IMR-90 (cell line): ENCODE measurements at regions not wholly inside any gene's neighbourhood (a gene's known extent, or its start where the extent isn't known, plus 50 kb on each side); places are given as distances from the start of the nearest gene placed in this dataset.

Experiments used
- ATAC-seq: fragments of 200-7000 bp; cut with Tn5 transposase; 2 replicates; pipeline ENCODE4 v1.9.1; 2020; ENCODE audit warnings: low read depth, mild to moderate bottlenecking, moderate library complexity
- BruUV-seq: library from RNA; stranded (reverse); fragments of 400-500 nt; replicated peaks from 2 replicates; lab custom pipeline; 2021; lab: Mats Ljungman, UMichigan
- CTCF ChIA-PET: fragments of 300-600 bp; formaldehyde crosslinking; extraction: SDS; loops from one replicate; lab custom pipeline; 2021; ENCODE audit warnings: antibody characterized with exemption; lab: Yijun Ruan, JAX
- POLR2A ChIA-PET: fragments of 300-600 bp; sonication (Branson Sonifier 250); formaldehyde crosslinking; loops from one replicate; lab custom pipeline; 2022; ENCODE audit warnings: antibody characterized with exemption; ENCODE audit not compliant: unreplicated experiment; lab: Charles Lee
- DNase-seq: peaks from one replicate; pipeline ENCODE4 v3.0.0; 2013
- H2AFZ ChIP-seq: replicated peaks from 2 replicates; pipeline ENCODE3; 2013; ENCODE audit warnings: low read length, mild to moderate bottlenecking; ENCODE audit not compliant: poor library complexity
- H2AK5ac ChIP-seq: 2 replicates; pipeline ENCODE4 v1.6.1; 2013; ENCODE audit warnings: low read depth, low read length, inconsistent platforms
- H2AK9ac ChIP-seq: replicated peaks from 2 replicates; pipeline ENCODE3; 2013; ENCODE audit warnings: mild to moderate bottlenecking, low read depth, low read length, moderate library complexity; ENCODE audit not compliant: poor library complexity
- H2BK120ac ChIP-seq: 2 replicates; pipeline ENCODE4 v1.6.1; 2013; ENCODE audit warnings: low read depth, low read length, inconsistent platforms
- H2BK15ac ChIP-seq: 3 replicates; pipeline ENCODE4 v1.6.1; 2013; ENCODE audit warnings: low read depth, low read length, inconsistent platforms
- H2BK20ac ChIP-seq: 2 replicates; pipeline ENCODE4 v1.6.1; 2013; ENCODE audit warnings: low read depth, mild to moderate bottlenecking, inconsistent platforms, low read length, moderate library complexity
- H2BK5ac ChIP-seq: 2 replicates; pipeline ENCODE4 v1.6.1; 2013; ENCODE audit warnings: mild to moderate bottlenecking, low read depth, low read length, inconsistent platforms; ENCODE audit not compliant: poor library complexity, severe bottlenecking
- H3K14ac ChIP-seq: replicated peaks from 2 replicates; pipeline ENCODE4 v1.6.1; 2013; ENCODE audit warnings: low read depth, low read length, inconsistent platforms
- H3K18ac ChIP-seq: 2 replicates; pipeline ENCODE4 v1.6.1; 2013; ENCODE audit warnings: low read depth, low read length, control low read depth
- H3K23ac ChIP-seq: 2 replicates; pipeline ENCODE4 v1.6.1; 2013; ENCODE audit warnings: low read depth, low read length, inconsistent platforms
- H3K27ac ChIP-seq: 2 replicates; pipeline ENCODE4 v1.5.1; 2013; ENCODE audit warnings: mild to moderate bottlenecking, control low read depth, low read length; ENCODE audit not compliant: insufficient read depth
- H3K27me3 ChIP-seq: 2 replicates; pipeline ENCODE4 v1.6.1; 2013; ENCODE audit warnings: low read length; ENCODE audit not compliant: control insufficient read depth, insufficient read depth
- H3K36me3 ChIP-seq: 2 replicates; pipeline ENCODE4 v1.6.1; 2013; ENCODE audit warnings: low read length, mixed read lengths; ENCODE audit not compliant: control insufficient read depth, insufficient read depth
- H3K4ac ChIP-seq: 2 replicates; pipeline ENCODE4 v1.6.1; 2013; ENCODE audit warnings: low read depth, low read length, inconsistent platforms
- H3K4me1 ChIP-seq: 2 replicates; pipeline ENCODE4 v1.6.1; 2013; ENCODE audit warnings: low read length, mixed read lengths; ENCODE audit not compliant: control insufficient read depth, insufficient read depth
- H3K4me2 ChIP-seq: 2 replicates; pipeline ENCODE4 v1.6.1; 2013; ENCODE audit warnings: low read depth, mild to moderate bottlenecking, control low read depth, low read length, moderate library complexity
- H3K4me3 ChIP-seq: 2 replicates; pipeline ENCODE4 v1.5.1; 2013; ENCODE audit warnings: low read depth, mild to moderate bottlenecking, control low read depth, low read length, moderate library complexity; ENCODE audit not compliant: insufficient read depth
- H3K56ac ChIP-seq: 2 replicates; pipeline ENCODE4 v1.6.1; 2013; ENCODE audit warnings: low read length, inconsistent platforms; ENCODE audit not compliant: insufficient read depth; ENCODE audit errors: extremely low read depth
- H3K79me1 ChIP-seq, 2 experiments: 2 replicates each; pipeline ENCODE4 v1.6.1; 2013; ENCODE audit warnings: low read length in 2 of 2, inconsistent platforms in 1 of 2, low read depth in 1 of 2
- H3K9ac ChIP-seq: 2 replicates; pipeline ENCODE4 v1.6.1; 2013; ENCODE audit warnings: low read depth, low read length, control low read depth
- H3K9me1 ChIP-seq: 2 replicates; pipeline ENCODE4 v1.6.1; 2013; ENCODE audit warnings: low read length, inconsistent platforms; ENCODE audit not compliant: insufficient read depth
- H3K9me3 ChIP-seq: 2 replicates; pipeline ENCODE4 v1.6.1; 2013; ENCODE audit warnings: low read length; ENCODE audit not compliant: control insufficient read depth, insufficient read depth
- H4K20me1 ChIP-seq: 2 replicates; pipeline ENCODE4 v1.6.1; 2013; ENCODE audit warnings: low read length, inconsistent platforms; ENCODE audit not compliant: insufficient read depth
- H4K5ac ChIP-seq: 2 replicates; pipeline ENCODE4 v1.6.1; 2013; ENCODE audit warnings: mild to moderate bottlenecking, low read depth, low read length, control low read depth
- H4K8ac ChIP-seq, 2 experiments: 2 replicates each; pipeline ENCODE4 v1.6.1; 2013; ENCODE audit warnings: low read depth in 2 of 2, low read length in 2 of 2, control low read depth in 1 of 2, inconsistent platforms in 1 of 2
- H4K91ac ChIP-seq: 2 replicates; pipeline ENCODE4 v1.6.1; 2013; ENCODE audit warnings: low read depth, low read length, inconsistent platforms; ENCODE audit not compliant: insufficient read depth
- BHLHE40 ChIP-seq: fragments of 150-350 bp; IDR thresholded peaks from 2 replicates; pipeline ENCODE4 v1.6.1; 2016; ENCODE audit warnings: mild to moderate bottlenecking, low read depth, low read length
- CEBPB ChIP-seq: IDR thresholded peaks from 2 replicates; pipeline ENCODE4 v1.6.1; 2012; ENCODE audit warnings: low read depth, low read length, improper control_type of control experiment
- CHD1 ChIP-seq: IDR thresholded peaks from 2 replicates; pipeline ENCODE4 v1.6.1; 2012; ENCODE audit warnings: low read depth, low read length, improper control_type of control experiment
- FOS ChIP-seq: fragments of 150-350 bp; IDR thresholded peaks from 2 replicates; pipeline ENCODE4 v1.6.1; 2016; ENCODE audit warnings: low read depth, low read length
- MAFK ChIP-seq: IDR thresholded peaks from 2 replicates; pipeline ENCODE4 v1.6.1; 2012; ENCODE audit warnings: low read depth, low read length, improper control_type of control experiment
- MAZ ChIP-seq: IDR thresholded peaks from 2 replicates; pipeline ENCODE4 v1.6.1; 2012; ENCODE audit warnings: low read depth, mild to moderate bottlenecking, low read length, improper control_type of control experiment, moderate library complexity, borderline replicate concordance
- MXI1 ChIP-seq: IDR thresholded peaks from 2 replicates; pipeline ENCODE4 v1.6.1; 2012; ENCODE audit warnings: low read depth, mild to moderate bottlenecking, low read length, moderate library complexity, borderline replicate concordance
- NFE2L2 ChIP-seq: fragments of 150-350 bp; IDR thresholded peaks from 2 replicates; pipeline ENCODE4 v1.6.1; 2016; ENCODE audit warnings: low read depth, mild to moderate bottlenecking, low read length
- POLR2A ChIP-seq: IDR thresholded peaks from 2 replicates; pipeline ENCODE4 v1.6.1; 2012; ENCODE audit warnings: mild to moderate bottlenecking, low read depth, low read length
- RAD21 ChIP-seq: IDR thresholded peaks from 2 replicates; pipeline ENCODE4 v1.6.1; 2012; ENCODE audit warnings: low read length, improper control_type of control experiment
- RCOR1 ChIP-seq: IDR thresholded peaks from 2 replicates; pipeline ENCODE4 v1.6.1; 2012; ENCODE audit warnings: mild to moderate bottlenecking, low read length, improper control_type of control experiment; ENCODE audit not compliant: insufficient replicate concordance
- RFX5 ChIP-seq: IDR thresholded peaks from 2 replicates; pipeline ENCODE4 v1.8.0; 2012; ENCODE audit warnings: low read depth, mild to moderate bottlenecking, low read length, moderate library complexity
- SMC3 ChIP-seq: fragments of 150-350 bp; IDR thresholded peaks from 2 replicates; pipeline ENCODE4 v1.6.1; 2016; ENCODE audit warnings: low read depth, mild to moderate bottlenecking, antibody characterized with exemption, low read length, moderate library complexity
- WGBS, 2 experiments: methylation state at CpG; one replicate each; pipeline versions ENCODE4 v1.1.5 to v1.1.7; 2013; ENCODE audit warnings: missing lambda C conversion rate in 2 of 2; ENCODE audit not compliant: insufficient read length in 1 of 2; ENCODE audit errors: extremely low coverage in 2 of 2; 5-methylcytosine and 5-hydroxymethylcytosine counted together
- dilution Hi-C: fragments of 300-500 bp; cut with HindIII; formaldehyde crosslinking; loops from one replicate; pipeline ENCODE4 v1.14.3; 2018; ENCODE audit warnings: low sequenced_read_pairs; ENCODE audit not compliant: unreplicated experiment
- in situ Hi-C: fragments of 300-500 bp; cut with MboI; formaldehyde crosslinking; loops from 3 replicates; pipeline ENCODE4 v1.14.3; 2019; ENCODE audit warnings: low sequenced_read_pairs, inconsistent platforms, mixed read lengths
- intact Hi-C: fragments of 100-400 bp; cut with micrococcal nuclease; formaldehyde crosslinking; loops from 2 replicates; pipeline ENCODE4 v1.10.0; 2022
- TF ChIP-seq, protein P1 (sequence below): fragments of 150-350 bp; IDR thresholded peaks from 2 replicates; pipeline ENCODE4 v1.6.1; 2016; ENCODE audit warnings: low read depth, mild to moderate bottlenecking, low read length, moderate library complexity, borderline replicate concordance
- TF ChIP-seq, protein P2 (sequence below): fragments of 150-350 bp; IDR thresholded peaks from 2 replicates; pipeline ENCODE4 v1.6.1; 2017; ENCODE audit warnings: mild to moderate bottlenecking, antibody characterized with exemption, low read length, low read depth
- TF ChIP-seq, protein P3 (sequence below): conservative IDR thresholded peaks from 2 replicates; pipeline ENCODE4 v1.5.1; 2012; ENCODE audit warnings: mild to moderate bottlenecking, low read depth, low read length, improper control_type of control experiment

DNA sequence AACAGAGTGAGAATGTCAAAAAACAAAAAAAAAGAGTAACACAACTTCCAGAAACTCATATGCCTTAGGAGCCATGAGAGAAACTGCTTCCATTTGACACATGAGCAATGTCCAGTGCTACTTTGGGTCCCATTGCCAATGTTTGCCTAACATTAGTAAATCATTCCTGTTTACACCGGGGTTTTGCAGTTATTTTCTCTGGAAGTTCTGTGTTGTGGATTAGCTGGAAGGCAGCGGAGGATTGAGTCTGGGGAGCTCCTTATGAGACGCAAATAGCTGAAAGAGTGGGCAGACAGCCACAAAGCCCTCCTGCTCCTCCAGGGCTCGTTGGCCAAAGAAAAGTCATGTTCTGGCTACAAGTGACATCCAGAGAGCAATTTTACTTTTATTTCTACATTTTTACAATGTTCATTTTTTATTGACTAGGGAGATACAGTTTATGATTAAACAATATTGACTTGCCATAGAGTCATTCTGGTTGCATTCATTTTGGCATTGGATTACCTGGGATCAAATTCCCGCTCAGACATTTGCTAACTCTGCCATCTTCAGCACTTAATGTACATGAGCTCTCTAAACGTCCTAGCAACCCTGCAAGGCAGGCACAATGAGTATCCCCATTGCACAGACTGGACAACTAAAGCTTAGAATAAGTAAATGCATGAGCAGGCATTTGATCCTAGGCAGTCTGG is 66.4 kb upstream of the GALNT2 start:
- Histone ChIP-seq H3K4me2 (no peak overlapping the region), H3K14ac (no peak overlapping the region), H4K20me1 (no peaks in the 10 kb centered on the region), H4K5ac (no peak overlapping the region), H3K56ac (no peak overlapping the region), H2AK9ac (no peak overlapping the region), H3K79me1 (no peaks in the 10 kb centered on the region), H3K18ac (no peak overlapping the region), H3K9me3 (no peaks in the 10 kb centered on the region), H3K4me3 (no peak overlapping the region), H2BK15ac (no peak overlapping the region), H3K4ac (no peak overlapping the region), H2AK5ac (no peak overlapping the region), H2BK20ac (no peak overlapping the region), H4K8ac (no peak overlapping the region), H3K27me3 (peaks cover 8% of the 10 kb centered on the region; the same call in 1 of the 2 replicates), H3K9ac (no peak overlapping the region), H3K9me1 (no peaks in the 10 kb centered on the region), H2BK120ac (no peak overlapping the region), H2BK5ac (no peak overlapping the region), H3K4me1 (no peaks in the 10 kb centered on the region), H2AFZ (no peak overlapping the region), H3K27ac (no peak overlapping the region), H4K91ac (no peak overlapping the region), H3K36me3 (no peaks in the 10 kb centered on the region), H3K23ac (no peak overlapping the region)
- no peak for TF ChIP-seq FOS
- TF ChIP-seq RCOR1 = no peak
- no peak for TF ChIP-seq RFX5
- no peak for TF ChIP-seq RAD21
- no peak for TF ChIP-seq MAZ
- TF ChIP-seq BHLHE40 = no peak
- no peak for TF ChIP-seq MAFK
- TF ChIP-seq CEBPB = no peak
- no peak for TF ChIP-seq SMC3
- no peak for TF ChIP-seq CHD1
- TF ChIP-seq, protein P1, sequence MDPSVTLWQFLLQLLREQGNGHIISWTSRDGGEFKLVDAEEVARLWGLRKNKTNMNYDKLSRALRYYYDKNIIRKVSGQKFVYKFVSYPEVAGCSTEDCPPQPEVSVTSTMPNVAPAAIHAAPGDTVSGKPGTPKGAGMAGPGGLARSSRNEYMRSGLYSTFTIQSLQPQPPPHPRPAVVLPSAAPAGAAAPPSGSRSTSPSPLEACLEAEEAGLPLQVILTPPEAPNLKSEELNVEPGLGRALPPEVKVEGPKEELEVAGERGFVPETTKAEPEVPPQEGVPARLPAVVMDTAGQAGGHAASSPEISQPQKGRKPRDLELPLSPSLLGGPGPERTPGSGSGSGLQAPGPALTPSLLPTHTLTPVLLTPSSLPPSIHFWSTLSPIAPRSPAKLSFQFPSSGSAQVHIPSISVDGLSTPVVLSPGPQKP = no peak
- no peak for TF ChIP-seq NFE2L2
- no peak for TF ChIP-seq POLR2A
- TF ChIP-seq MXI1 = no peak
- TF ChIP-seq, protein P2, sequence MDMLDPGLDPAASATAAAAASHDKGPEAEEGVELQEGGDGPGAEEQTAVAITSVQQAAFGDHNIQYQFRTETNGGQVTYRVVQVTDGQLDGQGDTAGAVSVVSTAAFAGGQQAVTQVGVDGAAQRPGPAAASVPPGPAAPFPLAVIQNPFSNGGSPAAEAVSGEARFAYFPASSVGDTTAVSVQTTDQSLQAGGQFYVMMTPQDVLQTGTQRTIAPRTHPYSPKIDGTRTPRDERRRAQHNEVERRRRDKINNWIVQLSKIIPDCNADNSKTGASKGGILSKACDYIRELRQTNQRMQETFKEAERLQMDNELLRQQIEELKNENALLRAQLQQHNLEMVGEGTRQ = no peak
- TF ChIP-seq, protein P3, sequence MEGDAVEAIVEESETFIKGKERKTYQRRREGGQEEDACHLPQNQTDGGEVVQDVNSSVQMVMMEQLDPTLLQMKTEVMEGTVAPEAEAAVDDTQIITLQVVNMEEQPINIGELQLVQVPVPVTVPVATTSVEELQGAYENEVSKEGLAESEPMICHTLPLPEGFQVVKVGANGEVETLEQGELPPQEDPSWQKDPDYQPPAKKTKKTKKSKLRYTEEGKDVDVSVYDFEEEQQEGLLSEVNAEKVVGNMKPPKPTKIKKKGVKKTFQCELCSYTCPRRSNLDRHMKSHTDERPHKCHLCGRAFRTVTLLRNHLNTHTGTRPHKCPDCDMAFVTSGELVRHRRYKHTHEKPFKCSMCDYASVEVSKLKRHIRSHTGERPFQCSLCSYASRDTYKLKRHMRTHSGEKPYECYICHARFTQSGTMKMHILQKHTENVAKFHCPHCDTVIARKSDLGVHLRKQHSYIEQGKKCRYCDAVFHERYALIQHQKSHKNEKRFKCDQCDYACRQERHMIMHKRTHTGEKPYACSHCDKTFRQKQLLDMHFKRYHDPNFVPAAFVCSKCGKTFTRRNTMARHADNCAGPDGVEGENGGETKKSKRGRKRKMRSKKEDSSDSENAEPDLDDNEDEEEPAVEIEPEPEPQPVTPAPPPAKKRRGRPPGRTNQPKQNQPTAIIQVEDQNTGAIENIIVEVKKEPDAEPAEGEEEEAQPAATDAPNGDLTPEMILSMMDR = no peak
- WGBS, 2 experiments = no CpG with 5 or more reads among the region's 6 CpGs
- CTCF ChIA-PET = no interaction called here
- POLR2A ChIA-PET = no interaction called here
- no TSS peak for BruUV-seq
- dilution Hi-C loops (no loop called here), intact Hi-C loops (no loop called here), in situ Hi-C loops (no loop called here)
- DNase-seq = no peak
- no peak for ATAC-seq
